HG03280 (cell line): ENCODE measurements at regions not wholly inside any gene's neighbourhood (a gene's known extent, or its start where the extent isn't known, plus 50 kb on each side); places are given as distances from the start of the nearest gene placed in this dataset.
"Not testable (repeated sequence)": the region's sequence is repeated elsewhere in the genome, so short reads cannot be mapped to it uniquely, and the experiment has no call there.

Source experiments
- ATAC-seq: cut with Tn5 transposase; IDR thresholded peaks from one replicate; pipeline ENCODE4 v1.9.1; 2021; ENCODE audit warnings: mild to moderate bottlenecking, moderate library complexity; ENCODE audit not compliant: unreplicated experiment

GRCh38 chr18:49697049-49697448, 116.3 kb downstream of the ACAA2 start:
- no peak for ATAC-seq

GRCh38 chr18:49694402-49694801, 118.9 kb downstream of the ACAA2 start:
- ATAC-seq = no peak

- ATAC-seq = no peak
Observed at GRCh38 chr18:49693717-49694005, 119.7 kb downstream of the ACAA2 start.

- ATAC-seq = no peak
Observed at GRCh38 chr18:49692906-49693716, 120.2 kb downstream of the ACAA2 start.

- no peak for ATAC-seq
Observed at GRCh38 chr18:49691177-49691608, 122.1 kb downstream of the ACAA2 start.

- ATAC-seq = no peak
Observed at GRCh38 chr18:49690312-49690711, 123.0 kb downstream of the ACAA2 start.

- ATAC-seq = no peak
Observed at GRCh38 chr18:49685231-49685942, 123.5 kb downstream of the LIPG start.

- not testable (repeated sequence) for ATAC-seq
Observed at GRCh38 chr18:49682803-49683190, 120.9 kb downstream of the LIPG start.

- ATAC-seq = no peak
Observed at GRCh38 chr18:49682173-49682802, 120.4 kb downstream of the LIPG start.

- no peak for ATAC-seq
Observed at GRCh38 chr18:49681387-49681786, 119.5 kb downstream of the LIPG start.

GRCh38 chr18:49678440-49678839, 116.6 kb downstream of the LIPG start:
- no peak for ATAC-seq

- peak; percentile 47 for ATAC-seq
Observed at GRCh38 chr18:49677762-49678413, 116.0 kb downstream of the LIPG start.

GRCh38 chr18:49677081-49677480, 115.2 kb downstream of the LIPG start:
- ATAC-seq = no peak

GRCh38 chr18:49673281-49673680, 111.4 kb downstream of the LIPG start:
- ATAC-seq = no peak

GRCh38 chr18:49672853-49673252, 111.0 kb downstream of the LIPG start:
- ATAC-seq = no peak

- no peak for ATAC-seq
Observed at GRCh38 chr18:49669403-49669802, 107.5 kb downstream of the LIPG start.

GRCh38 chr18:49668574-49669275, 106.9 kb downstream of the LIPG start:
- no peak for ATAC-seq

GRCh38 chr18:49667462-49667861, 105.6 kb downstream of the LIPG start:
- ATAC-seq = no peak

GRCh38 chr18:49666045-49666775, 104.4 kb downstream of the LIPG start:
- ATAC-seq = no peak
